GM12878 (cell line): ENCODE measurements at regions not wholly inside any gene's neighbourhood (a gene's known extent, or its start where the extent isn't known, plus 50 kb on each side); places are given as distances from the start of the nearest gene placed in this dataset.
A peak's percentile ranks its signal among the peaks of the same experiment; 100 is the strongest.

Experiments used
- ATAC-seq: fragments of 200-7000 bp; cut with Tn5 transposase; 3 replicates; pipeline ENCODE4 v1.9.1; 2020; ENCODE audit warnings: mild to moderate bottlenecking, moderate library complexity
- BruUV-seq: library from RNA; stranded (reverse); fragments of 400-500 nt; replicated peaks from 2 replicates; lab custom pipeline; 2021; lab: Mats Ljungman, UMichigan
- CTCF ChIA-PET: fragments of 300-600 bp; sonication (Branson Sonifier 250); formaldehyde crosslinking; extraction: SDS; loops from one replicate; lab custom pipeline; 2021; ENCODE audit warnings: inconsistent platforms; lab: Yijun Ruan, JAX
- POLR2A ChIA-PET: fragments of 350-600 bp; formaldehyde crosslinking; extraction: SDS; loops from one replicate; lab custom pipeline; 2021; ENCODE audit warnings: inconsistent platforms; lab: Charles Lee
- RAD21 ChIA-PET: fragments of 300-600 bp; sonication (Branson Sonifier 250); formaldehyde crosslinking; loops from one replicate; lab custom pipeline; 2023; ENCODE audit warnings: antibody characterized with exemption; ENCODE audit not compliant: unreplicated experiment; lab: Charles Lee
- SMC1A ChIA-PET: fragments of 300-600 bp; sonication (Branson Sonifier 250); formaldehyde crosslinking; loops from one replicate; lab custom pipeline; 2023; ENCODE audit not compliant: unreplicated experiment, uncharacterized antibody; lab: Charles Lee
- DNase-seq: peaks from one replicate; pipeline ENCODE4 v3.0.0-alpha.2; 2011; ENCODE audit warnings: low read depth, low spot score
- FAIRE-seq: peaks from 3 replicates; lab custom pipeline; 2011; peaks lifted over from hg19 to GRCh38; lab: Jason Lieb, UNC
- H2AFZ ChIP-seq: 2 replicates; pipeline ENCODE4 v1.6.0; 2011; ENCODE audit warnings: low read depth, low read length, control low read depth; ENCODE audit not compliant: control insufficient read depth
- H3K27ac ChIP-seq: 2 replicates; pipeline ENCODE4 v1.5.1; 2011; ENCODE audit warnings: control low read depth; ENCODE audit not compliant: control insufficient read depth, insufficient read depth
- H3K27me3 ChIP-seq, 2 experiments: replicated peaks in 1 of 2; 2 replicates each; pipeline versions ENCODE4 v1.6.0 to v1.6.1; 2011; ENCODE audit warnings: low read length in 1 of 2; ENCODE audit not compliant: control insufficient read depth in 2 of 2, insufficient read depth in 2 of 2
- H3K36me3 ChIP-seq, 2 experiments: 2 replicates each; pipeline ENCODE4 v1.5.1; 2011; ENCODE audit warnings: low read length in 1 of 2; ENCODE audit not compliant: control insufficient read depth in 2 of 2, insufficient read depth in 2 of 2
- H3K4me1 ChIP-seq: 2 replicates; pipeline ENCODE4 v1.6.1; 2011; ENCODE audit warnings: mild to moderate bottlenecking, low read length, moderate library complexity, mixed read lengths; ENCODE audit not compliant: control insufficient read depth, insufficient read depth
- H3K4me2 ChIP-seq: 2 replicates; pipeline ENCODE4 v1.6.0; 2011; ENCODE audit warnings: control low read depth; ENCODE audit not compliant: control insufficient read depth, insufficient read depth
- H3K4me3 ChIP-seq: fragments of 200-600 bp; sonication (generic); 2 replicates; pipeline ENCODE4 v1.5.1; 2016
- H3K79me2 ChIP-seq: 2 replicates; pipeline ENCODE4 v1.6.0; 2011; ENCODE audit warnings: low read length; ENCODE audit not compliant: control insufficient read depth, insufficient read depth
- H3K9ac ChIP-seq: 2 replicates; pipeline ENCODE4 v1.8.0; 2011; ENCODE audit warnings: low read length, control low read depth, mixed read lengths; ENCODE audit not compliant: control insufficient read depth, insufficient read depth
- H3K9me3 ChIP-seq: replicated peaks from 3 replicates; pipeline ENCODE4 v1.5.1; 2011; ENCODE audit warnings: mild to moderate bottlenecking, low read length; ENCODE audit not compliant: control insufficient read depth, insufficient read depth
- H4K20me1 ChIP-seq: 2 replicates; pipeline ENCODE4 v1.6.0; 2011; ENCODE audit not compliant: control insufficient read depth, insufficient read depth
- BHLHE40 ChIP-seq, 2 experiments: fragments of 450-650 bp in 1 of 2; IDR thresholded peaks; 2 replicates each; pipeline ENCODE4 v1.6.1; 2011 to 2017; ENCODE audit warnings: low read depth in 2 of 2, borderline replicate concordance in 1 of 2, improper control_type of control experiment in 1 of 2, low read length in 1 of 2, mild to moderate bottlenecking in 1 of 2
- RAD21 ChIP-seq: IDR thresholded peaks from 2 replicates; pipeline ENCODE4 v1.6.1; 2011; ENCODE audit warnings: mild to moderate bottlenecking, low read depth, low read length, moderate library complexity; ENCODE audit not compliant: insufficient read depth
- WGBS: methylation state at CpG from one replicate; pipeline ENCODE4 v1.1.6; 2016; ENCODE audit warnings: low lambda C conversion rate; ENCODE audit not compliant: insufficient replicate concordance, insufficient coverage; ENCODE audit errors: missing lambda C conversion rate; 5-methylcytosine and 5-hydroxymethylcytosine counted together
- in situ Hi-C: fragments of 300-500 bp; cut with MboI; formaldehyde crosslinking; loops from 9 replicates; pipeline ENCODE4 v1.14.3; 2018; ENCODE audit warnings: mixed read lengths
- intact Hi-C: fragments of 100-400 bp; cut with micrococcal nuclease; formaldehyde crosslinking; loops from one replicate; pipeline ENCODE4 v1.14.2; 2022; ENCODE audit not compliant: unreplicated experiment
- TF ChIP-seq, protein P1 (sequence below), 3 experiments: IDR thresholded peaks in 2 of 3; conservative IDR thresholded peaks in 1 of 3; 2 replicates each; pipeline ENCODE4 v1.5.1; 2011; ENCODE audit warnings: low read depth in 3 of 3, low read length in 3 of 3, mild to moderate bottlenecking in 3 of 3, control low read depth in 2 of 3, moderate library complexity in 2 of 3, inconsistent platforms in 1 of 3, mixed read lengths in 1 of 3; ENCODE audit not compliant: control insufficient read depth in 2 of 3, insufficient read depth in 1 of 3; ENCODE audit errors: extremely low read depth in 1 of 3
- TF ChIP-seq, protein P2 (sequence below): IDR thresholded peaks from 2 replicates; pipeline ENCODE4 v1.6.1; 2012; ENCODE audit warnings: low read depth, low read length, improper control_type of control experiment

DNA sequence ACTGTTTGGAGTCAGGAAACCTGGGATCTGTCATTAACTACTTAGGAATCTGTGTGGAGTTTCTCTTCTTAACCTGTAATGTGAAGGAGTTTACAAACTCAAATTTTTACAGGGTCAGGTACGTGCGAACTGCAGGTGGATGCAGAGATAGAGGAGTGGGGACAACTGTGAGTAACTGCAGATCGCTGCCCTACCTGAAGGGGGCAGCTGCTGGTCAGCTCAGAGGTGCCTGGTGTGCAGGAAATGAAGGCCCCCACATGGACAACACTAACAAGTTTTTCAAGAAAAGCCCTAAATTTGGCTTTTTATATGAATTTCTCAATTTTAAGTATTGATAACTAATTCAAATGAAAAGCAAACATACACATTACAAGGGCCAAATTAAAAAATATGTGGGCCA lies 380.0 kb downstream of the REEP3 start:
- H3K9me3 ChIP-seq: no peaks in the 10 kb centered on the region
- WGBS: 43% methylated on average over 3 of the region's 3 CpGs
- RAD21 ChIA-PET: interaction anchor here (0.7 kb wide), 1 partner anchor 76 kb away, joined by 3 read pairs; no protein-coding TSS in a partner anchor
- SMC1A ChIA-PET: interaction anchor here (0.7 to 2.6 kb wide), 3 partner anchors 21 to 1721 kb away, joined by 3 to 8 read pairs (median 4); no protein-coding TSS in a partner anchor
- H3K27ac ChIP-seq: no peak overlapping the region
- TF ChIP-seq, protein P1, sequence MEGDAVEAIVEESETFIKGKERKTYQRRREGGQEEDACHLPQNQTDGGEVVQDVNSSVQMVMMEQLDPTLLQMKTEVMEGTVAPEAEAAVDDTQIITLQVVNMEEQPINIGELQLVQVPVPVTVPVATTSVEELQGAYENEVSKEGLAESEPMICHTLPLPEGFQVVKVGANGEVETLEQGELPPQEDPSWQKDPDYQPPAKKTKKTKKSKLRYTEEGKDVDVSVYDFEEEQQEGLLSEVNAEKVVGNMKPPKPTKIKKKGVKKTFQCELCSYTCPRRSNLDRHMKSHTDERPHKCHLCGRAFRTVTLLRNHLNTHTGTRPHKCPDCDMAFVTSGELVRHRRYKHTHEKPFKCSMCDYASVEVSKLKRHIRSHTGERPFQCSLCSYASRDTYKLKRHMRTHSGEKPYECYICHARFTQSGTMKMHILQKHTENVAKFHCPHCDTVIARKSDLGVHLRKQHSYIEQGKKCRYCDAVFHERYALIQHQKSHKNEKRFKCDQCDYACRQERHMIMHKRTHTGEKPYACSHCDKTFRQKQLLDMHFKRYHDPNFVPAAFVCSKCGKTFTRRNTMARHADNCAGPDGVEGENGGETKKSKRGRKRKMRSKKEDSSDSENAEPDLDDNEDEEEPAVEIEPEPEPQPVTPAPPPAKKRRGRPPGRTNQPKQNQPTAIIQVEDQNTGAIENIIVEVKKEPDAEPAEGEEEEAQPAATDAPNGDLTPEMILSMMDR (IDR thresholded peaks at IDR 0.05 in 2 of 3, conservative IDR thresholded peaks at IDR 0.05 in 1 of 3; ENCODE audit: control insufficient read depth in 2 of 3, extremely low read depth in 1 of 3, insufficient read depth in 1 of 3, low read depth in 3 of 3, low read length in 3 of 3): peak; percentile 27 to 58 (median 39); a peak in 5 of 6 replicates
- TF ChIP-seq RAD21 (peak; percentile 13; the same call in 1 of the 2 replicates), BHLHE40 (IDR thresholded peaks at IDR 0.05; ENCODE audit: borderline replicate concordance in 1 of 2, low read depth in 2 of 2, low read length in 1 of 2) (no peak)
- TF ChIP-seq, protein P2, sequence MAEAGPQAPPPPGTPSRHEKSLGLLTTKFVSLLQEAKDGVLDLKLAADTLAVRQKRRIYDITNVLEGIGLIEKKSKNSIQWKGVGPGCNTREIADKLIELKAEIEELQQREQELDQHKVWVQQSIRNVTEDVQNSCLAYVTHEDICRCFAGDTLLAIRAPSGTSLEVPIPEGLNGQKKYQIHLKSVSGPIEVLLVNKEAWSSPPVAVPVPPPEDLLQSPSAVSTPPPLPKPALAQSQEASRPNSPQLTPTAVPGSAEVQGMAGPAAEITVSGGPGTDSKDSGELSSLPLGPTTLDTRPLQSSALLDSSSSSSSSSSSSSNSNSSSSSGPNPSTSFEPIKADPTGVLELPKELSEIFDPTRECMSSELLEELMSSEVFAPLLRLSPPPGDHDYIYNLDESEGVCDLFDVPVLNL: no peak
- POLR2A ChIA-PET: no interaction called here
- H3K27me3 ChIP-seq: no peaks in the 10 kb centered on the region; a peak in 1 of 4 replicates
- FAIRE-seq: no peak
- no peak overlapping the region for H3K4me3 ChIP-seq
- intact Hi-C loops (no loop called here), in situ Hi-C loops (no loop called here)
- H3K9ac ChIP-seq: no peak overlapping the region
- no peaks in the 10 kb centered on the region for H3K79me2 ChIP-seq
- no peaks in the 10 kb centered on the region for H4K20me1 ChIP-seq
- DNase-seq: no peak
- BruUV-seq: no TSS peak
- H2AFZ ChIP-seq: no peak overlapping the region
- H3K4me2 ChIP-seq: no peak overlapping the region
- ATAC-seq: peak; percentile 75
- H3K36me3 ChIP-seq: no peaks in the 10 kb centered on the region
- CTCF ChIA-PET: interaction anchor here (0.7 to 1.3 kb wide), 3 partner anchors 10 to 402 kb away, joined by 3 to 5 read pairs (median 3); no protein-coding TSS in a partner anchor
- no peaks in the 10 kb centered on the region for H3K4me1 ChIP-seq
